GM18498 (cell line): ENCODE measurements at regions not wholly inside any gene's neighbourhood (a gene's known extent, or its start where the extent isn't known, plus 50 kb on each side); places are given as distances from the start of the nearest gene placed in this dataset.
"Not testable (repeated sequence)": the region's sequence is repeated elsewhere in the genome, so short reads cannot be mapped to it uniquely, and the experiment has no call there.

Source experiments
- ATAC-seq: cut with Tn5 transposase; IDR thresholded peaks from one replicate; pipeline ENCODE4 v1.9.1; 2021; ENCODE audit warnings: mild to moderate bottlenecking, moderate library complexity; ENCODE audit not compliant: unreplicated experiment

GRCh38 chr13:21910546-21910945 lies 239.7 kb downstream of the FGF9 start:
- ATAC-seq: no peak

DNA sequence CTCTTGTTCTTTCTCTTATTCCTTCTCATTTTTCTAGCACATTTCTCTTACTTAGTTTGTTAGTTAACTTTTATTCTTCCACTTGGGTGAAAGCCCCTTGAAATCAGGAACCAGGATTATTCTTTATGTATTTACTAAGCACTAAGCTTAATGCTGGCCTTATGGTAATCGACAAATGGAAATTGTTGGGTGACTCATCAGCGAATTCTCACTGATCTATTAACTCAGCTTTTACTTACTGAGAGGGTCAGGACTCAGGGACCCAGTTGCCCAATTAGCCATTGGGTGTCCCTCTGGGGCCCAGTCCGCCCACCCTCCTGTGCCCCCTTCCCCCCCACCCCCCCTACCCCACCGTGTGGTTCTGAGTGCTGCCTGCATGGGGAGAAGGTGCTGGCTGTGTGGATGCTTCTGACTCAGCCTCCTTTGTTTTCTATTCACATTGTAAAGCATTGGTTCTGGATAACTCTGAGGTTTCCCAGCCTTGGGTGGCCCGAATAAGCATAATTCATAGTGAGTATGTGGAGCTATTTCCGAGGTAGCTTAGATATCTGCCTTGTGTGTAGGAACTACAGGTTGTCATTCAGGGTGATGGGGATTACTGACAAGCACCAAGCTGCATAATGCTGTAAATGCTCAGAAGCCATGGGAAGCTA lies 240.9 kb downstream of the FGF9 start:
- no peak for ATAC-seq

GRCh38 chr13:21913010-21913409 lies 242.1 kb downstream of the FGF9 start:
- ATAC-seq: no peak

DNA sequence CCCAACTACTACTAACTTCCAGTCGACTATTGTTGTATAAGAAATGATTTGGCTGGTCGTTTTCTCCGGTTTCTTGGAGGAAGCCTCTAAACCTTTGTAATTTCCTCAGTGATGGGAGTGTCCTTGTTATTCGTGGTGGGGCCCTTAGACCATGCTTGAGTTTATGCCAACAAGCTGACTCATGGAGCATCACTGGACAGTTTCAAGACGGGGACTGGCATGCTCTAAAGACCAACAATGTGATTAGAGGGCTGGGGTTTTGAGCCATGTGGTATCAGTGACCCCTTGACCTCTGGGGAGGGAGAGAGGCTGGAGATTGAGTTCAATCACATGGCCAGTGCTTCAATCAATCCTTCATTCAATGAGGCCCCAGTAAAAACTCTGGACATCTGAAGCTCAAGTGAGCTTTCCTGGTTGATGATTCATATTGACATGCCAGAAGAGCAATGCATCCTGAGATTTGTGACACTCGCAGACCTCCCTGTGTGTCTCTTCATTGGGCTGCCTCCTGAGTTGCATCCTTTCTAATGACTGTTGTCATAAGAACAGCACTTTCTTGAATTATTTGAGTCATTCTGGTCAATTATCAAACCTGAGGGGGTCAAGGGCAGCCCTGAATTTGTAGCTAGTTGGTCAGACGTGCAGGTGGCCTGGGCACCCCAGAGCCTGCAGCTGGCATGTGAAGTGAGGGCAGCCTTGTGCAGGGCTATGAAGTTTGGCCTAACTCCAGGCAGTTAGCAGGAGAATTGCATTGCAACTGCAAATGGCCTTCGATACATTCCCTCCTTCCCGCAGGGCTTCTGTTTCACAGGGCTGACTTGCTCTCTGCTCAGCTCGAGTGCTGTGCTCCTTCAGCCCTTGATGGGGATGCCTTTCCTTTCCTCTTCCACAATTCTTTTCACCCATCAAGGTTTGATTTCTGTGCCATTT lies 246.5 kb downstream of the FGF9 start:
- ATAC-seq: no peak

GRCh38 chr13:21920802-21921201 lies 249.9 kb downstream of the FGF9 start:
- ATAC-seq: not testable (repeated sequence)

DNA sequence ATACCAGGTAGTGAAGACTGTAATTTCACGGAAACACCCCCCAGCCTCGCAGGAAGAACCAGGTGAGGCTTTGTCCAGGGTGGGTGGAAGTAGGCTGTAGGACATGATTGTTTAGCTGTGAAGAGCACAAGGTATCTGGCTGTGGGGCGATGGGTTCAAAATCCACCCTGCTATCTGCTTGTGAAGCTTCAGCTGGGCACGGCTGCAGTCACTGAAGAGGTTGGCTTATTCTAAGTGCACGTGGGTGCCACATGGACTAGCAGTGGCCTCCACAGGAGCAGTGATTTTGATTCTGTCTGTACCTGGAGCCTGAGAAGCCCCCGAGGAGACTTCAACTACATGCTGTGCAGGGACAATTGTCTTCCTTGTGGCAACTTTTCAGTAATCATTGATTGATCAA lies 254.1 kb downstream of the FGF9 start:
- no peak for ATAC-seq

DNA sequence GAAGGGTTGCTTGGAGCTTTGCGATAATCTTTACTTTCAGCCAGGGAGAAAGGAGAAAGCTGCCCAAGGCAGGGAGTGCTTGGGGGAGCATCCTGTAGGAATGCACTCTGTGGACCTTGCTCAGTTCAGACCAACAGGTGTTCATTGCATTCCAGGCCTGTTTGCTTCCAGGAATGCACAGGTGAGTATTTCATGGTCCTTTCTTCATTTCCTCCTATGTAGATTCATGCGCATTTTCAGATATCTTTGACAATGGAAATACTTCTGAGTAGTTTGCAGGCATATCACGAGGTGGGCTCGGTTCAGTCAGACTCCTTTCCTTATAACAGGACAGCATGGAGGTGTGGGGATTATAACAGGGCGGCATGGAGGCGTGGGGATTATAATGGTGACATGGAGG lies 254.8 kb downstream of the FGF9 start:
- ATAC-seq: no peak

- ATAC-seq: no peak
These were observed 258.5 kb downstream of the FGF9 start for GRCh38 chr13:21929400-21929799.

GRCh38 chr13:21930536-21930935 lies 259.7 kb downstream of the FGF9 start:
- no peak for ATAC-seq

- ATAC-seq: no peak
These were observed 261.7 kb downstream of the FGF9 start for GRCh38 chr13:21932578-21932977.

GRCh38 chr13:21932996-21933395 lies 262.1 kb downstream of the FGF9 start:
- no peak for ATAC-seq

DNA sequence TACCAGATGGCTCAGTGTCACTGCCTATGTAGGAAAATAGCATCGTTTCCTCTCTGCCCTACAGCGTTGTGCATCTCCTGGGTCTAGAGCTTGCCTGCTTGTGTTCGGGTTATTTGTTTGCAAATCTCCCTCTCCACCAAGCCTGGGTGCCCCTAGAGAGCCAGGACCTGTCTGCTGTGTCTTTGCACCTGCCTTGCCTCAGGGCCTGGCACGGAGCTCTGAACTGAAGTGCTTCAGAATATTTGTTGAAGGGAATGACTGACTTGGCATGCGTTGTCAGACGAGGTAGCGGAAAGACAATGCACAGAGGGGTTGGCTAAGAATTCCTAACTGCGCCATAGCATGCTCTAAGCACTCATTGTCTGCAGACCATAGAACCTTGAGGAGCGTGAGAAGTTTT lies 263.4 kb downstream of the FGF9 start:
- ATAC-seq: no peak

DNA sequence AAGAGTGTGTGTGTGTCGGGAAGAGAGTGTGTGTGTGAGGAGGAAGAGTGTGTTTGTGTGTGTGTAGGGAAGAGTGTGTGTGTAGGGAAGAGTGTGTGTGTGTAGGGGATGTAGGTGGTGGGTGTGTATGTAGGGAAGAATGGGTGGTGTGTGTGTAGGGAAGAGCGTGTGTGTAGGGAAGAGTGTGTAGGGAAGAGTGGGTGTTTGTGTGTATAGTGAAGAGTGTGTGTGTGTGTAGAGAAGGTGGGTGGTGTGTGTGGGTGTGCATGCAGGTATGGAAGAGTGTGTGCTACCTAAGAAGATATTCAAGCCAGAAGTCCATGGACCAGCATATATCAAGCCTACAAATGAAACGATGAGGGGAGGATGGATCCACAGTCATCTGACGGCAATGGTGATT lies 265.8 kb downstream of the FGF9 start:
- no peak for ATAC-seq

- ATAC-seq: no peak
These were observed 267.3 kb downstream of the FGF9 start for GRCh38 chr13:21938168-21938567.

- no peak for ATAC-seq
These were observed 267.8 kb downstream of the FGF9 start for GRCh38 chr13:21938636-21939035.

GRCh38 chr13:21942061-21942460 lies 271.2 kb downstream of the FGF9 start:
- no peak for ATAC-seq

GRCh38 chr13:21944610-21945009 lies 273.7 kb downstream of the FGF9 start:
- no peak for ATAC-seq

- ATAC-seq: no peak
These were observed 274.3 kb downstream of the FGF9 start for GRCh38 chr13:21945195-21945594.

DNA sequence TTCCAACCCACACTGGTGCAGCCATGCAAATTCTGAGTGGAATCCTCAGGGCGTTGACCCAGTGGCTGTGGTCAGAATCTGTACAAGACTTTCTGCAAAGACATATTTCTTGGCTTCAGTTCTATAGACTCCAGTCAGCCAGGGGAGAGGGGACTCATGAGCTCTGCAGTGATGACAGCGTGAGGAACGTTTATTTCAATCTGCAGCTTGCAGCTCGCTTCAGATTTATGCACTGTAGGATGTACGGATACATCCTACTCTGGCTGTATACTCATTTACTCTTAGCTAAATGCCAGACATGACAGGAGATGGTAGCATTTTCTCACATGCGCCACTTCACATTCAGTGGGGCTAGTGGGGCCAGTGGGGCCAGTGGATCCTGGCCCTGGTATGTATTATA lies 276.1 kb downstream of the FGF9 start:
- no peak for ATAC-seq

- ATAC-seq: peak; percentile 85
These were observed 278.0 kb downstream of the FGF9 start for GRCh38 chr13:21948769-21949474.

GRCh38 chr13:21949818-21950429 lies 279.1 kb downstream of the FGF9 start:
- ATAC-seq: no peak
